NB4 (cell line): ENCODE measurements at regions not wholly inside any gene's neighbourhood (a gene's known extent, or its start where the extent isn't known, plus 50 kb on each side); places are given as distances from the start of the nearest gene placed in this dataset.

ENCODE experiments used
- CTCF ChIP-seq: IDR thresholded peaks from one replicate; pipeline ENCODE4 v1.5.1; 2012; ENCODE audit warnings: low read depth, low read length
- MAX ChIP-seq: IDR thresholded peaks from 2 replicates; pipeline ENCODE4 v1.6.1; 2011; ENCODE audit warnings: low read depth, low read length
- POLR2A ChIP-seq: IDR thresholded peaks from 2 replicates; pipeline ENCODE4 v1.6.1; 2011; ENCODE audit warnings: mild to moderate bottlenecking; ENCODE audit not compliant: insufficient read length; ENCODE audit errors: extremely low read depth

GRCh38 chr1:38292969-38293368 lies 246.4 kb upstream of the POU3F1 start:
- TF ChIP-seq CTCF (no peak), POLR2A (no peak), MAX (no peak)
